GM19025 (cell line): ENCODE measurements at regions not wholly inside any gene's neighbourhood (a gene's known extent, or its start where the extent isn't known, plus 50 kb on each side); places are given as distances from the start of the nearest gene placed in this dataset.

Experiments
- ATAC-seq: cut with Tn5 transposase; IDR thresholded peaks from one replicate; pipeline ENCODE4 v1.9.1; 2021; ENCODE audit warnings: mild to moderate bottlenecking, low read depth, moderate library complexity; ENCODE audit not compliant: unreplicated experiment

GRCh38 chr20:52824494-52825216 is 147.5 kb upstream of the TSHZ2 start:
- no peak for ATAC-seq

- ATAC-seq: no peak
Measured at GRCh38 chr20:52823303-52823702, 148.9 kb upstream of the TSHZ2 start.

GRCh38 chr20:52820641-52821292 is 151.4 kb upstream of the TSHZ2 start:
- no peak for ATAC-seq

GRCh38 chr20:52818491-52818890 is 153.7 kb upstream of the TSHZ2 start:
- no peak for ATAC-seq

GRCh38 chr20:52817981-52818380 is 154.2 kb upstream of the TSHZ2 start:
- ATAC-seq: no peak

- ATAC-seq: no peak
Measured at GRCh38 chr20:52817511-52817910, 154.6 kb upstream of the TSHZ2 start.

GRCh38 chr20:52814371-52814770 is 157.8 kb upstream of the TSHZ2 start:
- ATAC-seq: no peak

GRCh38 chr20:52812231-52812847 is 159.8 kb upstream of the TSHZ2 start:
- no peak for ATAC-seq

- no peak for ATAC-seq
Measured at GRCh38 chr20:52809003-52809402, 163.2 kb upstream of the TSHZ2 start.

GRCh38 chr20:52806918-52807317 is 165.2 kb upstream of the TSHZ2 start:
- ATAC-seq: no peak

- ATAC-seq: no peak
Measured at GRCh38 chr20:52805843-52806242, 166.3 kb upstream of the TSHZ2 start.

GRCh38 chr20:52805296-52805571 is 166.9 kb upstream of the TSHZ2 start:
- no peak for ATAC-seq

GRCh38 chr20:52804497-52805295 is 167.5 kb upstream of the TSHZ2 start:
- no peak for ATAC-seq

GRCh38 chr20:52801628-52802006 is 170.5 kb upstream of the TSHZ2 start:
- no peak for ATAC-seq

- ATAC-seq: no peak
Measured at GRCh38 chr20:52800734-52801627, 171.2 kb upstream of the TSHZ2 start.

- no peak for ATAC-seq
Measured at GRCh38 chr20:52799130-52799529, 173.0 kb upstream of the TSHZ2 start.

- no peak for ATAC-seq
Measured at GRCh38 chr20:52798124-52798523, 174.0 kb upstream of the TSHZ2 start.

- ATAC-seq: no peak
Measured at GRCh38 chr20:52794853-52795252, 177.3 kb upstream of the TSHZ2 start.

GRCh38 chr20:52793339-52793963 is 178.7 kb upstream of the TSHZ2 start:
- no peak for ATAC-seq

GRCh38 chr20:52791091-52791490 is 181.1 kb upstream of the TSHZ2 start:
- ATAC-seq: no peak
